ENCODE measurements at regions not wholly inside any gene's neighbourhood (a gene's known extent, or its start where the extent isn't known, plus 50 kb on each side); places are given as distances from the start of the nearest gene placed in this dataset.

DNA sequence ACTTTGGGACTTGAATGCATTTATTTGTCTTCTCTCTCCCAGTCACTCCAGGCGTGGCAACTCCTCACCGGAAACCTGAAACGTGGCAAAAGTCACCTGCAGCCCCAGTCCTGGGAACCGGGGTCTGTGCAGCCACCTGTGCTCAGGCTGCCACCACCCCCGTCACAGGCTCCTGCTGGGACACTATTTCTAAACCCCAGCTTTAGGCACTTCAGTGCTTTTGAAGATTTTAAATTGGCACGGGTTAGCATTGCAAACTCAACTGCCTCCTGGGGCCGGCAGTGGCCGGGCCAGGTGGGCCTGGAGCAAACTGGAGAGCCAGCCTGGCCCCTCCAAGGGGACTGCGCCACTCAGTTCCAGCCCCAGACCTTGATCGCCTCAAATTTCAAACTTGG, 146.7 kb upstream of the IQSEC1 start:
- Histone ChIP-seq H4K20me1 (replicated peaks; ENCODE audit: control insufficient read depth, insufficient read depth, low read length) (peaks cover 23% of the 10 kb centered on the region), H2AFZ (ENCODE audit: low read depth, low read length) (no peak overlapping the region), H3K4me2 (ENCODE audit: insufficient read depth, low read length) (no peak overlapping the region), H3K9ac (ENCODE audit: insufficient read depth in 1 of 2, low read depth in 2 of 2, low read length in 2 of 2) (no peak overlapping the region), H3K9me1 (ENCODE audit: control insufficient read depth, insufficient read depth, low read length) (peaks cover 3% of the 10 kb centered on the region), H3K4me3 (no peak overlapping the region), H3K4me1 (replicated peaks in 1 of 2; ENCODE audit: control insufficient read depth in 2 of 2, insufficient read depth in 2 of 2, low read length in 2 of 2) (no peaks in the 10 kb centered on the region), H3K36me3 (ENCODE audit: control insufficient read depth, insufficient read depth, low read length) (no peaks in the 10 kb centered on the region), H3K79me2 (ENCODE audit: control insufficient read depth, insufficient read depth, low read length) (no peaks in the 10 kb centered on the region), H3K9me3 (replicated peaks; ENCODE audit: control insufficient read depth, insufficient read depth, low read depth, low read length) (no peaks in the 10 kb centered on the region), H3K27me3 (ENCODE audit: control insufficient read depth in 2 of 2, insufficient read depth in 2 of 2, low read length in 2 of 2) (peaks cover 53 to 89% of the 10 kb centered on the region in 2 experiments; a peak in 4 of 5 replicates), H3K27ac (ENCODE audit: extremely low read depth, low read depth, low read length) (no peak overlapping the region)
- POLR2A ChIA-PET = interaction anchor here (0.7 kb wide), 1 partner anchor 123 kb away, joined by 3 read pairs; no protein-coding TSS in a partner anchor
- TF ChIP-seq RFX1 (IDR thresholded peaks at IDR 0.05) = no peak
- CTCF ChIA-PET (ENCODE audit: low intra/inter-chr PET ratio) = no interaction called here
- intact Hi-C loops (cut with micrococcal nuclease) (loop anchor here (5.0 to 10.0 kb wide), 2 partner anchors 78 to 425 kb away; no protein-coding TSS in a partner anchor), in situ Hi-C loops (cut with MboI) (no loop called here)
- no TSS peak for BruUV-seq (replicated peaks)
- 12% methylated on average over 10 of the region's 10 CpGs for WGBS (ENCODE audit: insufficient coverage, low coverage, missing lambda C conversion rate)
- ATAC-seq (no peak), DNase-seq (ENCODE audit: extremely low read depth in 1 of 4, low spot score in 3 of 4) (no peak), FAIRE-seq (no peak)

DNA sequence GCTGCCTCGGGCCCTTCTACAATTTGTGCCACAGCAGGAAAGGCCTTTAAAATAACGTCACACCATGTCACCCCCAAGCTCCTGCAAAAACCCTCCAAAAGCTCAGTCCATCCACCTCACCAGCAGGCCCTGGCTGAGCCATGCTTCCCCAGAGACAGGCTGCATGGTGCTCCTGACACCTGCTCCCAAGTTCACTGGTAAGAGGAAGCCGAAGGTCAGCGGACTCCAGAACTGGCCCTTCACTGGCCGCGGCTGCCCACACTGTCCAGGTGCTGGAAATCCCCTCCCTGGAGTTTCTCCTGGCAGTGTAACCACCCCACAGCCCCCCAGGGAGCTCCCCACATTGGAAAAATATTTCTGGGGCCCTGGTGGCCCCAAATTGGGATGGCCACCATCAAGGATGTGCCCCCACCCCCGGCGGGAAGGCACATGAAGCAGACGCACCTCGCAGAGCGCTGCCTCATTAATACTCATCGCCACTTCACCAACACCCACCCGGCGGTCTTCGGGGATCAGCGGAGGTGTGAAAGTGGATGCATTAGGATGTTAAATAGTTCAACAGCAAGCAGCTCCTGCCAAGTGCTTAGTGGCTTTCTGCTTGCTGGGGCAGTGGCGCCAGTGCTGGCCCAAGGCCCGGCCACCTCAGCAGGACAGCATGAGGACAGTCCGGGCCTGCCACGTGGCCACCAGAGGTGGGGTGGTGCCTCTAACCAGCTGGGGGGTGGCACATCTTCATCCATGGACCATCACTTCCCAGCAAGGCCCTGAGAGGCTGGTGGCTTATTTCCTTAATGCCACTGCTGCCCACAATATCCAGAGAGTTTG, 146.1 kb upstream of the IQSEC1 start:
- 1% methylated on average over 20 of the region's 20 CpGs for WGBS (ENCODE audit: insufficient coverage, low coverage, missing lambda C conversion rate)
- no TSS peak for BruUV-seq (replicated peaks)
- TF ChIP-seq EZH2 (IDR thresholded peaks at IDR 0.05; ENCODE audit: borderline replicate concordance, low read depth, low read length) = no peak
- TF ChIP-seq, protein P1, sequence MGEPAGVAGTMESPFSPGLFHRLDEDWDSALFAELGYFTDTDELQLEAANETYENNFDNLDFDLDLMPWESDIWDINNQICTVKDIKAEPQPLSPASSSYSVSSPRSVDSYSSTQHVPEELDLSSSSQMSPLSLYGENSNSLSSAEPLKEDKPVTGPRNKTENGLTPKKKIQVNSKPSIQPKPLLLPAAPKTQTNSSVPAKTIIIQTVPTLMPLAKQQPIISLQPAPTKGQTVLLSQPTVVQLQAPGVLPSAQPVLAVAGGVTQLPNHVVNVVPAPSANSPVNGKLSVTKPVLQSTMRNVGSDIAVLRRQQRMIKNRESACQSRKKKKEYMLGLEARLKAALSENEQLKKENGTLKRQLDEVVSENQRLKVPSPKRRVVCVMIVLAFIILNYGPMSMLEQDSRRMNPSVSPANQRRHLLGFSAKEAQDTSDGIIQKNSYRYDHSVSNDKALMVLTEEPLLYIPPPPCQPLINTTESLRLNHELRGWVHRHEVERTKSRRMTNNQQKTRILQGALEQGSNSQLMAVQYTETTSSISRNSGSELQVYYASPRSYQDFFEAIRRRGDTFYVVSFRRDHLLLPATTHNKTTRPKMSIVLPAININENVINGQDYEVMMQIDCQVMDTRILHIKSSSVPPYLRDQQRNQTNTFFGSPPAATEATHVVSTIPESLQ (CRISPR knock-in tag; IDR thresholded peaks at IDR 0.05) = no peak
- peaks cover 59 to 89% of the 10 kb centered on the region in 2 experiments for H3K27me3 ChIP-seq (ENCODE audit: control insufficient read depth in 2 of 2, insufficient read depth in 2 of 2, low read length in 2 of 2)
- peaks cover 4% of the 10 kb centered on the region for H3K9me1 ChIP-seq (ENCODE audit: control insufficient read depth, insufficient read depth, low read length)
- POLR2A ChIA-PET = interaction anchor here (0.7 kb wide), 2 partner anchors 88 to 122 kb away, joined by 3 read pairs; no protein-coding TSS in a partner anchor
- no peak overlapping the region for H2AFZ ChIP-seq (ENCODE audit: low read depth, low read length)
- DNase-seq (ENCODE audit: extremely low read depth in 1 of 4, low spot score in 3 of 4) = no peak
- in situ Hi-C loops (cut with MboI) = no loop called here
- no peaks in the 10 kb centered on the region for H3K36me3 ChIP-seq (ENCODE audit: control insufficient read depth, insufficient read depth, low read length)
- H3K4me1 ChIP-seq (replicated peaks in 1 of 2; ENCODE audit: control insufficient read depth in 2 of 2, insufficient read depth in 2 of 2, low read length in 2 of 2) = no peaks in the 10 kb centered on the region; a peak in 1 of 5 replicates
- no peak overlapping the region for H3K4me3 ChIP-seq
- H3K27ac ChIP-seq (ENCODE audit: extremely low read depth, low read depth, low read length) = no peak overlapping the region
- ATAC-seq = no peak
- no peaks in the 10 kb centered on the region for H3K9me3 ChIP-seq (replicated peaks; ENCODE audit: control insufficient read depth, insufficient read depth, low read depth, low read length)
- H3K4me2 ChIP-seq (ENCODE audit: insufficient read depth, low read length) = no peak overlapping the region
- CTCF ChIA-PET (ENCODE audit: low intra/inter-chr PET ratio) = no interaction called here
- no peak for FAIRE-seq
- no peak overlapping the region; a peak in 1 of 4 replicates for H3K9ac ChIP-seq (ENCODE audit: insufficient read depth in 1 of 2, low read depth in 2 of 2, low read length in 2 of 2)
- H4K20me1 ChIP-seq (replicated peaks; ENCODE audit: control insufficient read depth, insufficient read depth, low read length) = peaks cover 22% of the 10 kb centered on the region
- no peaks in the 10 kb centered on the region for H3K79me2 ChIP-seq (ENCODE audit: control insufficient read depth, insufficient read depth, low read length)
- intact Hi-C loops (cut with micrococcal nuclease) = no loop called here

Measured in K562 (cell line).